Sigmoid colon (tissue), 4 donors: ENCODE measurements at regions not wholly inside any gene's neighbourhood (a gene's known extent, or its start where the extent isn't known, plus 50 kb on each side); places are given as distances from the start of the nearest gene placed in this dataset.

Source experiments
- POLR2A ChIP-seq, 2 donors: fragments of 450-650 bp; IDR thresholded peaks; one replicate each; pipeline ENCODE4 v1.6.1; 2016; ENCODE audit warnings: antibody characterized with exemption in 2 of 2, mild to moderate bottlenecking in 2 of 2, moderate library complexity in 2 of 2
- POLR2AphosphoS5 ChIP-seq, 4 donors: sonication (generic); formaldehyde crosslinking; IDR thresholded peaks; one replicate each; pipeline ENCODE4 v1.6.1; 2017; ENCODE audit warnings: antibody characterized with exemption in 4 of 4
- TF ChIP-seq, protein P1 (sequence below), 4 experiments: fragments of 450-650 bp in 3 of 4; fragments of 200-600 bp in 1 of 4; IDR thresholded peaks; one replicate each; pipeline ENCODE4 v1.5.1; 2016 to 2019; ENCODE audit warnings: antibody characterized with exemption in 4 of 4, mild to moderate bottlenecking in 3 of 4, moderate library complexity in 2 of 4

DNA sequence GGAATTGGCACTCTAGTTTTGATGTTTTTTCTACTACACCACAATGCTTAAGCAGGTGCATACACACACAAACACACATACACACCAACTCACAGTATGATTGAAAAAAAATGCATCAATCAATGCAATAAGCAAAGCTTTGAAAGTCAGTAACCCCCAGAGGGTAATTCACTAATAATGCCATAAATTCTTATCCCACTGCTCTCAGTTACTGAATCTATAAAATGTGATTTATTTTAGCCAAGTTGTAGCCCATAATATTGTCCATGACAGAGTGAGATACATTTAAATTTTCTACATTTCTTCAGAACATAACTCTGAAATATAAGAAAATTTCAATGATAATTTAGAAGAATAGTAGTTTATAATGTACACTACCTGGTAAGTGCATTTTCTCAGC lies 87.9 kb downstream of the LIG4 start:
- TF ChIP-seq POLR2A (IDR thresholded peaks at IDR 0.05) (no peak), POLR2AphosphoS5 (IDR thresholded peaks at IDR 0.05) (no peak)
- TF ChIP-seq, protein P1, sequence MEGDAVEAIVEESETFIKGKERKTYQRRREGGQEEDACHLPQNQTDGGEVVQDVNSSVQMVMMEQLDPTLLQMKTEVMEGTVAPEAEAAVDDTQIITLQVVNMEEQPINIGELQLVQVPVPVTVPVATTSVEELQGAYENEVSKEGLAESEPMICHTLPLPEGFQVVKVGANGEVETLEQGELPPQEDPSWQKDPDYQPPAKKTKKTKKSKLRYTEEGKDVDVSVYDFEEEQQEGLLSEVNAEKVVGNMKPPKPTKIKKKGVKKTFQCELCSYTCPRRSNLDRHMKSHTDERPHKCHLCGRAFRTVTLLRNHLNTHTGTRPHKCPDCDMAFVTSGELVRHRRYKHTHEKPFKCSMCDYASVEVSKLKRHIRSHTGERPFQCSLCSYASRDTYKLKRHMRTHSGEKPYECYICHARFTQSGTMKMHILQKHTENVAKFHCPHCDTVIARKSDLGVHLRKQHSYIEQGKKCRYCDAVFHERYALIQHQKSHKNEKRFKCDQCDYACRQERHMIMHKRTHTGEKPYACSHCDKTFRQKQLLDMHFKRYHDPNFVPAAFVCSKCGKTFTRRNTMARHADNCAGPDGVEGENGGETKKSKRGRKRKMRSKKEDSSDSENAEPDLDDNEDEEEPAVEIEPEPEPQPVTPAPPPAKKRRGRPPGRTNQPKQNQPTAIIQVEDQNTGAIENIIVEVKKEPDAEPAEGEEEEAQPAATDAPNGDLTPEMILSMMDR (IDR thresholded peaks at IDR 0.05) = no peak
